Heart right ventricle (tissue), 16 donors: ENCODE measurements at regions not wholly inside any gene's neighbourhood (a gene's known extent, or its start where the extent isn't known, plus 50 kb on each side); places are given as distances from the start of the nearest gene placed in this dataset.
A peak's percentile ranks its signal among the peaks of the same experiment; 100 is the strongest.

Source experiments
- ATAC-seq, 8 donors: fragments of 200-7000 bp; cut with Tn5 transposase; one replicate each; pipeline ENCODE4 v1.9.1; 2020; ENCODE audit warnings: mild to moderate bottlenecking in 8 of 8, moderate library complexity in 8 of 8, moderate number of reproducible peaks in 1 of 8
- DNase-seq, 2 donors: peaks; one replicate each; pipeline ENCODE4 v3.0.0-alpha.2; 2020
- H3K27ac ChIP-seq, 10 donors: fragments of 200-600 bp; sonication (generic) in 2 of 10; one replicate each; pipeline versions ENCODE4 v1.5.0 to v1.8.0; 2020 to 2022; ENCODE audit warnings: mild to moderate bottlenecking in 3 of 10
- H3K27me3 ChIP-seq, 7 donors: fragments of 200-600 bp; one replicate each; pipeline ENCODE4 v1.8.0; 2021 to 2022; ENCODE audit warnings: mild to moderate bottlenecking in 2 of 7
- H3K36me3 ChIP-seq, 9 donors: fragments of 200-600 bp; sonication (generic) in 1 of 9; one replicate each; pipeline versions ENCODE4 v1.5.0 to v1.8.0; 2020 to 2022; ENCODE audit warnings: mild to moderate bottlenecking in 2 of 9
- H3K4me1 ChIP-seq, 9 donors: fragments of 200-600 bp; sonication (generic) in 1 of 9; one replicate each; pipeline versions ENCODE4 v1.5.0 to v1.8.0; 2020 to 2022; ENCODE audit warnings: mild to moderate bottlenecking in 4 of 9
- H3K4me3 ChIP-seq, 10 donors: fragments of 200-600 bp; sonication (generic) in 2 of 10; one replicate each; pipeline versions ENCODE4 v1.5.0 to v1.8.0; 2020 to 2022; ENCODE audit warnings: mild to moderate bottlenecking in 7 of 10, moderate library complexity in 2 of 10
- H3K9me3 ChIP-seq, 11 donors: fragments of 200-600 bp in 10 of 11; sonication (generic) in 2 of 11; one replicate each; pipeline versions ENCODE4 v1.5.0 to v1.8.0; 2013 to 2022; ENCODE audit warnings: mild to moderate bottlenecking in 2 of 11, control low read depth in 1 of 11, moderate library complexity in 1 of 11
- CTCF ChIP-seq, 9 donors: fragments of 200-600 bp; sonication (generic) in 2 of 9; IDR thresholded peaks; one replicate each; pipeline versions ENCODE4 v1.5.0 to v1.8.0; 2021 to 2022; ENCODE audit warnings: antibody characterized with exemption in 9 of 9, mild to moderate bottlenecking in 5 of 9, moderate library complexity in 1 of 9
- WGBS, 2 donors: extraction: QIAGEN DNeasy Blood & Tissue Kit; methylation state at CpG; one replicate each; pipeline ENCODE4 v1.1.7; 2013; ENCODE audit warnings: inconsistent platforms in 1 of 2; 5-methylcytosine and 5-hydroxymethylcytosine counted together
- intact Hi-C, 10 donors: fragments of 100-400 bp; cut with DNase I; formaldehyde crosslinking; loops; one replicate each; pipeline versions ENCODE4 v1.11.1 to v1.14.2; 2022
- donor health status: Arrhythmogenic right ventricular cardiomyopathy.
- donor health status: ischemic (EF 13 %, LVEDD 7.1; RV severe dilation, severe dysfunction).
- donor health status: healthy with polysubstance abuse.
- donor health status: DM: no; HTN: yes; CAD: no.
- donor health status: DM: no; HTN: no; CAD: no.
- donor health status: ischemic (EF 25% LVEDD 6.9; RV normal size, moderate dysfunction).
- donor health status: ischemic (EF 25% LVEDD 5.7; RV mildly dilated, moderate dysfunction).
- donor health status: healthy.
- donor health status: DM: yes; HTN: yes; CAD: no.
- donor health status: Ischemic cardiomyopathy.
- donor health status: ischemic (EF 35%, LVEDD 5.7; RV mildly dilated, moderate dysfunction).
- donor health status: nonischemic (EF 11% LVEDD 7.7; RV severe dilation, severe dysfunction).
- donor health status: DM: yes; HTN: yes; CAD: no.
- donor health status: PGD.
- donor health status: ischemic (EF 29% LVEDD 5.4; RV normal size, mild dysfunction).
- donor health status: nonischemic (EF 23%, LVEDD 6.1; RV moderate dilation, normal function).

- intact Hi-C loops = loop anchor here in 2 of 10 donors (5.0 to 10.0 kb wide), 2 partner anchors 76 to 79 kb away; no protein-coding TSS in a partner anchor
- DNase-seq (peak in 1 of 2 donors; percentile 34), ATAC-seq (peak; percentile 13 to 79 (median 52))
- no peaks in the 10 kb centered on the region for H3K36me3 ChIP-seq
- H3K27ac ChIP-seq = peak overlapping the region; percentile 32 to 89 (median 84)
- WGBS, 2 donors = 27 to 38% methylated on average over 9 of the region's 9 CpGs
- TF ChIP-seq CTCF (IDR thresholded peaks at IDR 0.05) = peak in 2 of 9 donors; percentile 15 to 30
- H3K27me3 ChIP-seq = peaks cover 0 to 5% (median 0%) of the 10 kb centered on the region in 7 donors
- no peaks in the 10 kb centered on the region for H3K9me3 ChIP-seq
- H3K4me1 ChIP-seq = peaks cover 16 to 35% (median 28%) of the 10 kb centered on the region in 9 donors
- H3K4me3 ChIP-seq = peak overlapping the region in 1 of 10 donors; percentile 8
Measured at GRCh38 chr6:41451039-41451438, 95.1 kb upstream of the FOXP4 start.

- ATAC-seq (peak; percentile 74 to 92 (median 90)), DNase-seq (peak; percentile 50 to 65)
- H3K27me3 ChIP-seq = peaks cover 0 to 5% (median 0%) of the 10 kb centered on the region in 7 donors
- intact Hi-C loops = loop anchor here in 2 of 10 donors (5.0 to 10.0 kb wide), 2 partner anchors 77 to 79 kb away; no protein-coding TSS in a partner anchor
- H3K27ac ChIP-seq = peak overlapping the region; percentile 32 to 89 (median 84)
- peak overlapping the region in 1 of 10 donors; percentile 8 for H3K4me3 ChIP-seq
- H3K9me3 ChIP-seq = no peaks in the 10 kb centered on the region
- peaks cover 16 to 35% (median 28%) of the 10 kb centered on the region in 9 donors for H3K4me1 ChIP-seq
- H3K36me3 ChIP-seq = no peaks in the 10 kb centered on the region
- 36 to 45% methylated on average over 22 of the region's 22 CpGs for WGBS, 2 donors
- TF ChIP-seq CTCF (IDR thresholded peaks at IDR 0.05) = no peak
Measured at GRCh38 chr6:41451515-41452163, 94.5 kb upstream of the FOXP4 start.

GRCh38 chr6:41452763-41453162, 93.4 kb upstream of the FOXP4 start:
- H3K9me3 ChIP-seq = no peaks in the 10 kb centered on the region
- ATAC-seq (no peak), DNase-seq (no peak)
- peak overlapping the region in 3 of 10 donors; percentile 7 to 26 (median 14) for H3K27ac ChIP-seq
- no peak for TF ChIP-seq CTCF (IDR thresholded peaks at IDR 0.05)
- H3K36me3 ChIP-seq = no peaks in the 10 kb centered on the region
- H3K4me1 ChIP-seq = peaks cover 16 to 35% (median 28%) of the 10 kb centered on the region in 9 donors
- H3K4me3 ChIP-seq = no peak overlapping the region
- H3K27me3 ChIP-seq = peaks cover 0 to 5% (median 0%) of the 10 kb centered on the region in 7 donors
- 87 to 88% methylated on average over 4 of the region's 4 CpGs for WGBS, 2 donors
- intact Hi-C loops = loop anchor here in 2 of 10 donors (5.0 to 10.0 kb wide), 2 partner anchors 78 to 80 kb away; no protein-coding TSS in a partner anchor

DNA sequence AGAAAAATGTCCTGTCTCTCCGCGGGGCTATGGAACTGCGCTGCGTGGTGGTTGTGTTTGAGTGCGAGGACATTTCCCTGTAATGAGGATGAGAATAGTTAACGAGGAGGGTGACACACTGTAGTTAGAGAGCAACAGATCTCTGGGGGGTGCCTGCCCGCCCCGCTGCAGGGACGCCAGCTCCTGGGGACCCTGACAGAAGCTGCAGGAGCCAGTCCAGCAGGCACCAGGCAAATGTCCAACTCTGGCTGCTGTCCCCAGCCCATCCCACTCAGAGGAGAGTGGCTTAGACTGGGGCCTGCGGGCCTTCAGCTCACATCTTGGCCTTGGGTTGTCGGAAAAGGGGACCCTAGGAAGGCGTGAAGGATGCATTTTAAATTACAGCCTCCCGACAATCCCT, 92.9 kb upstream of the FOXP4 start:
- Histone ChIP-seq H3K36me3 (no peaks in the 10 kb centered on the region), H3K27me3 (peaks cover 0 to 5% (median 0%) of the 10 kb centered on the region in 7 donors), H3K4me3 (no peak overlapping the region), H3K27ac (peak overlapping the region in 3 of 10 donors; percentile 7 to 26 (median 14)), H3K9me3 (no peaks in the 10 kb centered on the region), H3K4me1 (peaks cover 16 to 35% (median 28%) of the 10 kb centered on the region in 9 donors)
- intact Hi-C loops = loop anchor here in 2 of 10 donors (5.0 to 10.0 kb wide), 2 partner anchors 78 to 81 kb away; no protein-coding TSS in a partner anchor
- no peak for TF ChIP-seq CTCF (IDR thresholded peaks at IDR 0.05)
- no peak for ATAC-seq
- 67 to 81% methylated on average over 13 of the region's 13 CpGs for WGBS, 2 donors
- DNase-seq = no peak
